T-helper 2 cell treated with Interferon-gamma antibody and Interleukin-4, amounts not matched to agents 100 ng/mL and 5 ng/mL, for 36 hours (primary cell): ENCODE measurements at regions not wholly inside any gene's neighbourhood (a gene's known extent, or its start where the extent isn't known, plus 50 kb on each side); places are given as distances from the start of the nearest gene placed in this dataset.
"Not testable (repeated sequence)": the region's sequence is repeated elsewhere in the genome, so short reads cannot be mapped to it uniquely, and the experiment has no call there.

Experiments used
- intact Hi-C: fragments of 100-400 bp; cut with micrococcal nuclease; formaldehyde crosslinking; loops from one replicate; pipeline ENCODE4 v1.15.1; 2023

DNA sequence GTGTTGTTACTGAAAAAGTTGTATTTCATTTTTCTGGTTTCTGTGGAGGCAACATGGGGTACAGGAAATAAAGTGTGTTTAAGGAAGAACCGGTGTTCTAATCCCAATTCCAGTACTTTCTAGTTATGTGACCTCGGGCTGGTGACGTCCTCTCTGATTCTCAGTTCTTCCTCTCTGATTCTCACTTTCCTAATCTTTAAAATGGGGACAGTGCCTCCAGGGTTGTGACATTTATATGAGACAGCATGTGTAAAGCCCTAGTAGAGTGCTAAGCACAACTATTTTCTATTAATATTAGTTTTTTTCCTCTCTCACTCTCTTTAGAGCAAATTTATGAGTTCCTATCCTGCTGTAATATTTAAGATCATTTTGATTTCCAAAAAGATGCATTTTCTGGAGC, 50.9 kb upstream of the PTPDC1 start:
- intact Hi-C loops = no loop called here

DNA sequence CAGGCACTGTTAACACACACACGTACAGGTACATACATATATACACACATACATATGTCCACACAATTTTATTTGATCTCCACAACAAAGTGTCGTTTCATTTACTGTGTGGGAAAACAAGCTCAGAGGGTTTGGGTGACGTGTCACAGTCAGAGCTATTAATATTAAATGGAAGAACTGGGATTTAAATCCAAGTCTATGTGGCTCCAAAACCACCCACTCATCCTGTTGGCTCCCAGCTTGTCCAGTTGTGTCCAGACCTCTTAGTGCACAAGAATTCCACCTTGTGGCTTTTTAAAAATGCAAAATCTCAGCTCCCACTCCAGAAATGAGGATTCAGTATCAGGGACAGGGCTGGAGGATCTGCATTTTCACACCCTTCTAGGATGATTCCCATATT, 52.3 kb upstream of the PTPDC1 start:
- intact Hi-C loops = no loop called here

DNA sequence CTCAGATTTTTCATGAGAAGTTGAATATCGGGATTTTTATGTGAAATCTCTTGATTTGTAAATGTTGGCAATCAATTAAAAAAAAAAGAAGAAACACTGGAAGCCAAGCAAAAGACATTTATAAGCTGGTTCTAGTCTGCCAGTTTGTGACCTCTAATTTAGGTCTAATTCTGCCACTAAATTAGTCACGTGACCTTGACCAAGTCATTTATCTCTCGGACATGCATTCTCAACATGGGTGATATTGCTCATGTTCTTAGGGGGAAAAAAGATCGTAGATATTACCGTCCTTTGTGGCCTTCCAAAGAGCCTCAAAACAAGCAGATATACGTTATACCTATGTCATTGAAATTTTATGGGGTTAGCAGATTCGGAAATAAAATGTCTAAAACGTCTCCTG, 52.9 kb upstream of the PTPDC1 start:
- intact Hi-C loops = no loop called here

DNA sequence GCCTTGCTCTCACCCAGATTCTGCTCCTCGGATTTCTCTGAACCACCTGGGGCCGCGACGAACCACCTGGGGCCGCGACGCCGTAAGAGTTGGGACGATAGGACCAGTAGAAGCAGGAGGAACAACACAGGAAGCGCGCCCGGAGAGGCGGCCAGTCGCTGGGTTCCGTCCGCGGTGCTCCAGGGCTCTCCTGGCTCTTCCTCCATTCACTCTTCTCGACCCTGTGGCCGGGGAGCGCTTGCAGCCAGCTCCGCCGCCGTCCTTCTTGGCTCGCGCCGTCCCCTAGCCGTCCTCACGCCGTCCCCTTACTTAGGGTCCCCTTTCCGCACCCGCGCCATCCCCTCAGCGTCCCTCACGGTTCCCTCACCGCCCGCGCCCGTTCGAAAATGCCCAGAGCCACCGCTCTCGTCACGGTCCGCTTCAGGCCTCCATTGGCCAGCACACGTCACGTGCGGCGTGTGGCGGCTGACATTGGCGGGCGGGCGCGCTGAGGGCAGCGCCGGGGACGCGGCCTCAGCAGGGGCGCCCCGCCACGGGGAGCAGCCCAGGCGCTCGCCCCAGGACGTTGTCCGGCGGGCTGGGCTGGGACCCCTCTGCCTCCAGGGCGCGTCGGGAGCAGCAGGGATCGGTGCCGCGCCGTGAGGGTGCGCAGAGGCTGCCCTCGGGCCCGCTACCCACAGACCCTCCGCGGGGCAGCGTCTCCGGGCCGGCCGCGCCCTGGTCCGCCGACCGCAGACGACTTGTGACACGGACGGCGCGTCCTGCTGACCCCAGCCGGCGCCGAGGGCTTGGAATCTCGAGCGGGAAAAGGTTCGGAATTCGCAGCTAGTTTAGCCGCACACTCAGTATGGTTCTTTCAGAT, 53.7 kb upstream of the PTPDC1 start:
- intact Hi-C loops = loop anchor here (1.0 kb wide), 2 partner anchors 136 to 229 kb away; partner anchors contain the start of gene ZNF169

DNA sequence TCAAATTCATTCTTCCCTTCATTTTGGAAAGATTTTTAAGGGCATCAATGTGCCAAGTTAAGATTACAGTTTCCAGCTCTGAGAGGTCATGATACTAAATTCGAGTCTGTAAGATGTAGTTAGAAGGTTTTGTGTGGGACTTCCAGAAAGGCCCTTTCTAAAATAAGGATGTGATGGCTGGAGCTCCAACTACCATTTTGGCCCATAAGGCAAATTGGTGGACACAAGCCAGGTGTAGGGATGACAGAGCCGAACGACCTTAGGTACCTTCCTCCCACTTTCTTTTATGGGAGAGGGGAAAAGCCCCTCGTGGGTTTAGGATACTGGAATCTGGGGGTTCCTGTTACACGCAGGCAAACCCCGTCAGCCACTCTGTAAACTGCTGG, 54.3 kb upstream of the PTPDC1 start:
- intact Hi-C loops = loop anchor here (1.0 kb wide), 2 partner anchors 136 to 229 kb away; partner anchors contain the start of gene ZNF169

DNA sequence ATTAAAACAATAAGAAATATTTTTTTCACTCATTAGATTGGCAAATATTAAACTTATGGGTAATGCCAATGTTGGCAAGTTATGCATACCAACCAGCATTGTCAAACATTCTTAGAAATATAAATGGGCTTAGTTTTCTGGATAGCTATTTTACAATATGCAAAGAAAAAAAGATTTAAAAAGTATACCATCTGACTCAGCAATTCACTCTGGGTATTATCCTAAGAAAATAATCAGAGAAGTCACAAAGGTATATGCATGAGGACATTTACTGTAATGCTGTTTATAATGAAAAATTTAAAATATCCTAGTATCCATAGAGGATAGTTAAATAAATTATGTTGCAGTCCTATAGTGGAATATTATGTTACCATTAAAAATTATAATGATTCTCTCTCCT, 57.4 kb upstream of the PTPDC1 start:
- intact Hi-C loops = no loop called here

DNA sequence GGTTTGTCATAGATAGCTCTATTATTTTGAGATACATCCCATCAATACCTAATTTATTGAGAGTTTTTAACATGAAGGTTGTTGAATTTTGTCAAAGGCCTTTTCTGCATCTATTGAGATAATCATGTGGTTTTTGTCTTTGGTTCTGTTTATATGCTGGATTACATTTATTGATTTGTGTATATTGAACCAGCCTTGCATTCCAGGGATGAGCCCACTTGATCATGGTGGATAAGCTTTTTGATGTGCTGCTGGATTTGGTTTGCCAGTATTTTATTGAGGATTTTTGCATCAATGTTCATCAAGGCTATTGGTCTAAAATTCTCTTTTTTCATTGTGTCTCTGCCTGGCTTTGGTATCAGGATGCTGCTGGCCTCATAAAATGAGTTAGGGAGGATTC, 61.8 kb upstream of the PTPDC1 start:
- intact Hi-C loops = not testable (repeated sequence)

DNA sequence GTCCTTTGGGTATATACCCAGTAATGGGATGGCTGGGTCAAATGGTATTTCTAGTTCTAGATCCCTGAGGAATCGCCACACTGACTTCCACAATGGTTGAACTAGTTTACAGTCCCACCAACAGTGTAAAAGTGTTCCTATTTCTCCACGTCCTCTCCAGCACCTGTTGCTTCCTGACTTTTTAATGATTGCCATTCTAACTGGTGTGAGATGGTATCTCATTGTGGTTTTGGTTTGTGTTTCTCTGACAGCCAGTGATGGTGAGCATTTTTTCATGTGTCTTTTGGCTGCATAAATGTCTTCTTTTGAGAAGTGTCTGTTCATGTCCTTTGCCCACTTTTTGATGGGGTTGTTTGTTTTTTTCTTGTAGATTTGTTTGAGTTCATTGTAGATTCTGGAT, 63.4 kb upstream of the PTPDC1 start:
- intact Hi-C loops = not testable (repeated sequence)

DNA sequence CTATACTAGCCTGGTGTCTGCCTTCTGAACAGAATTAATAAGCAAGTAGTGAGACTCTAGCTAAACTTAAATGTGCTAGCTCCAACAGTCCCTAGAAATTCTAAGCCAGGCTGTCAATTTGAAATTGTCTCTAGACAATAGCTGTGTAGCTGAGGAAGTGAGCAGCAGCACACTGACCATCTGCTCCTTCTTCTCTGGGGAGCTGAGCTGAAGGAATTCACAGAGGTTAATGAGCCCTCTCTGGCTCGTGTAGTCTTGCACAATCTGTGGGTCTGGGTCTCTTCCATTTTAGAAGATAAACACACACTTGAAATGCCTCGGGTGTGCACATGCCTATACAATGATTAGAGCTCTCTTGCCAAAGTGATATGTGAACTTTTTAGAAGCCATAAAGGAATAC, 63.5 kb upstream of the BARX1 start:
- intact Hi-C loops = no loop called here

DNA sequence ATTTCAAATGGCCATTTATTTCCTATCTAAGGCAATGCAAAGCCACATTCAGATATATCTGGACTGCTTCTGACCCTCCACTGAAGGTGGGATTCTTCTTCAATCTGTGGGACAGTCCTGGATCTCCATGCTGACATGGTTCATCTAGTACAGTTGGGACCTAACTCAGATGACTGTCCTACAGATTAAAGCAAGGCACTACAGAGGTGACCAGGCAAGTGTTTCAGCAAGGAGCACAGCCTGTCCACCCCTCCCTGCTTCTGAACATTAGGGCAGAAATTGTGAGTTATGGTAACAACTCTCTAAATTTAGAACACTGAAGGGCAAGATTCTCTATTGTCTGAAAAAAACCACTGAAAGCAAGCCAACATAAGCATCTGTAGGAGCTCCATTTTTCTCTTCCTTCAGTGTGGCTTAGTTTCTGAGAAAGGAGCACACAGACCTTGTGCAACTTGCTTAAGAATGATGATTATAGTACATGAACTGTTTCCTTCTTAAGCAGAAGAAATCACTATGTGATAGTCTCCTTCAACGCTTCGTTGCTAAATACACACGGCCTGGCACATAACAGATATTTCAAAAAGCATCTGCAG, 62.9 kb upstream of the BARX1 start:
- intact Hi-C loops = no loop called here

DNA sequence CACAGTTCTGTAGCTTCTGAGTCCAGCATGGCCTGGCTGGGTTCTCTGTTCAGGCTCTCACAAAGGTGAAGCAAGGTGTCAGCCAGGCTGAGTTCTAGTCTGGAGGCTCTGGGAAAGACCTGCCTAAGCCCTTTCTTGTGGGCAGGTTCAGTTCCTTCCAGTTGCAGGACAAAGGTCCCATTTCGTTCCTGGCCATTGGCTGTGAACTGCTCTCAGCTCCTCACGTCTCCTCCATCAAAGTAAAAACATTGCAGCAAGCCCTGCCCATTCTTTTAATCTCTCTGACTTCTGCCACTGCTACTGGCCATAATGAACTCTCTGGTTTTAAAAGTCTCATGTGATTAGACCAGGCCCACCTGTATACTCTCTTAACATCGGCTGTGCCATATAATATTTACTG, 61.6 kb upstream of the BARX1 start:
- intact Hi-C loops = no loop called here

DNA sequence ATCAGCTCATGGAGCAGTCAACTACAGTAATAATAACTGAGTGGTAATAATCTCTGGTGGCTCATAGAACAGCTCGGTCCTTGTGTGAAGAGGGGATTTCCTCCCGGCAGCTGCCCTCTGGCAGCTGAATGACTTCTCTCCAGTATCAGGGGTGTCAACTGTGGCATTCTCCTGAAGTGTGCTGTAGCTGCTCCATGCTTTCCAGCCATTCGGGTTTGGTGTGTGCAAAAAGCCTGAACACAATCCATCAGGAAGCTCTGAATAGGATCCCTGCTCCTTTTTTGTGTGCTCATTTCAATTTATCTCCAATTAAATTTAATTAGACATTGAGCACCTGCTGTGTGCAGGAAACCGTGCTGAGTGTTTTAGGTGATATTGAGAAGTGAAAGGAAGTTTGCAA, 59.8 kb upstream of the BARX1 start:
- intact Hi-C loops = loop anchor here (1.0 kb wide), 1 partner anchor 198 kb away; no protein-coding TSS in a partner anchor

DNA sequence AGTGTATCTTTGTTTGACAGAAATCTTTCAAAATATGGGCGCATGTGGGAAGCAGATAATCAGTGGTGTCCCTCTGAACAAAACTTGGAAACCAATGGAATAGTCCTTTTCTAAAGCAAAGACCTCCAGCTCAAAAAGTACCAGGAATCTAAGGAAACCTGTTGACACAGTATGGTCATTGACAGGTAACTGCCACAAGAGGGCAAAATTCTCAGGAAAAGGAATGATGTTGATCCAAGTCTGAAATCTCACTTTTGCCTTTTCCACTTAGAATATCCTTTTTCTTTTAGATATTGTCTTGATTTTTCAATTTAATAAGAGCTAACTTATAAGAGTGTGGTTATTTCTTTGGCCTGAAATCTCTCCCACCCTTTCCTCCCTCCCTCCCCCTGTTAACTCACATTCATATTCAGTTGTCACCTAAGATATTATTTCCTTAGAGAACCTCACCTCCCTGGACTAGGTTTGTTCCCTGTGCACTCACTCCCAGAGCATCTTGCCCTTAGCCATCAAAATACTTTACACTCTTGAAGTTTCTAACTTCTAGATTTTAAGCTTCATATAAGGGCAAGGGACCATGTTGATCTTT, 59.0 kb upstream of the BARX1 start:
- intact Hi-C loops = loop anchor here (1.0 kb wide), 1 partner anchor 199 kb away; no protein-coding TSS in a partner anchor

DNA sequence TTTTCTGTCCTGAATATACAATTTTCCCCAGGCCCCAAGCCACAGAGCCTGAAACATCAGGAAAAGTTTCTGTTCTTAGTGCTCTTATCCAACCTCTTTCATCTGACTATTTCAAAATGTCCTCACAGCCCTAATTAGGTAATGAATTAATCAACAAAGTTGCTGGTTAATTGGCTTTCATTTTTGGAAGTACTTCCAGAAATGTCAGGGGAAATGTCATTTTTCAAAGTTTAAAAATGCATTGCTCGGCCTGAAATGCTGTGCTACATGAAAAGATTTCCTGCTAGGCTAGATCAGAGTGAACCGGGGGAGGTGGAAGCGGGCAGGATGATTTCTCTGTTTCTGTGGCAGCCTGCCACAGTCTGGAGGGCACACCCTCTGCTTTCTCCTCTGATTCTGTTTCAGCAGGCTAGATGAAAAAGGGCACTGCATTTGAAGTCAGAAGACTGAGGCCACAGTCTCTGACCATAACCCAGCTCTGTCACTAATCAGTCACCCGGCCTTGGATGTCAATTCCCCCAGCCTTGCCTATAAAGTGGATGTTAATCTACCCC, 55.9 kb upstream of the BARX1 start:
- intact Hi-C loops = no loop called here

DNA sequence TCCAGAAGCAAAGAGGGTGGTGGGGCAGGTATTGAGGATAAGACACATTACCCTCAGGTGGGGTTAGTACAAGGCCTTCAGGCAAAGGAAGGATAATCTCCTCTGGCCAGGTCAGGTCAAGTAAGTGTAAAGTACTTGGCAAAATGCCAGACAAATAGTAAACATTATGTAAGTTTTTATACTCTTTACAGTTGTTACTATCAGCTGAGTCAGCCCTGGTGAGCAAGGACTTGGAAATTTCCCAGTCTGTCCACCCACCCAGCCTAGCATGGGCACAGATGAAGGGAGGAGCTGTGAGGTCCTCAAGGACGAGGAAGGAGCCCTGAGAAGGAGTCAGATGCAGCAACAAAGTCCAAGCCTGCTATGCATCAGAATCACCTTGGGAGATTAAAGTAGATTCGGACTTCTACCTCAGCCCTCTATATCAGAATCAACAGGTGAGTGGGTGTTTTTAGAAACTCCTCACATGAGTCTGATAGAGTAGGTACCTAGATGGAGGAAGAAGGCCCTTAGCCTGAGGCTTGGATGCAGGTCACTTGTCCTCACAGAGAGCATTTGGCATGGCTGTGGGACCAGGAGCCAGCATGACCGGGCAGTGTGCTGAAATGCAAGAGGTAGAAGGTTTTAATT, 50.2 kb upstream of the BARX1 start:
- intact Hi-C loops = no loop called here
